ENCODE measurements at regions not wholly inside any gene's neighbourhood (a gene's known extent, or its start where the extent isn't known, plus 50 kb on each side); places are given as distances from the start of the nearest gene placed in this dataset.

- FAIRE-seq = no peak
- Histone ChIP-seq H3K36me3 (ENCODE audit: control insufficient read depth in 2 of 2, extremely low read depth in 1 of 2, insufficient read depth in 2 of 2, low read length in 2 of 2) (no peaks in the 10 kb centered on the region), H3K4me2 (ENCODE audit: insufficient read depth, low read length) (no peak overlapping the region), H3K4me1 (ENCODE audit: control insufficient read depth, extremely low read depth, insufficient read depth, low read length) (no peaks in the 10 kb centered on the region), H4K20me1 (replicated peaks; ENCODE audit: control insufficient read depth, extremely low read depth, insufficient read depth, low read length) (no peaks in the 10 kb centered on the region), H3K9me1 (replicated peaks; ENCODE audit: control insufficient read depth, extremely low read depth, insufficient read depth, low read length) (no peaks in the 10 kb centered on the region), H3K27me3 (ENCODE audit: control insufficient read depth in 2 of 2, insufficient read depth in 2 of 2, low read length in 2 of 2) (no peaks in the 10 kb centered on the region), H3K9ac (replicated peaks; ENCODE audit: extremely low read depth, insufficient read depth, low read length) (no peak overlapping the region), H3K27ac (ENCODE audit: insufficient read depth, low read depth, low read length) (no peak overlapping the region), H2AFZ (ENCODE audit: low read depth, low read length) (no peak overlapping the region), H3K79me2 (ENCODE audit: control insufficient read depth, insufficient read depth, low read length) (no peaks in the 10 kb centered on the region), H3K9me3 (replicated peaks; ENCODE audit: control insufficient read depth, insufficient read depth, low read length) (peaks cover 2% of the 10 kb centered on the region), H3K4me3 (replicated peaks in 1 of 3; ENCODE audit: insufficient read depth in 1 of 3, low read depth in 1 of 3, low read length in 3 of 3) (no peak overlapping the region)
- POLR2A ChIA-PET = no interaction called here
- no TSS peak for BruUV-seq (replicated peaks)
- TF ChIP-seq POLR2AphosphoS5 (IDR thresholded peaks at IDR 0.05; ENCODE audit: insufficient read depth, low read depth, low read length) = no peak
- TF ChIP-seq GATA2 (IDR thresholded peaks at IDR 0.05; ENCODE audit: insufficient read depth, insufficient read length, low read depth, low read length) = no peak
- TF ChIP-seq EZH2 (IDR thresholded peaks at IDR 0.05; ENCODE audit: borderline replicate concordance, low read depth, low read length, severe bottlenecking) = no peak
- no peak for TF ChIP-seq FOS (IDR thresholded peaks at IDR 0.05; ENCODE audit: borderline replicate concordance, insufficient read depth, low read length)
- intact Hi-C loops (cut with micrococcal nuclease) (no loop called here), dilution Hi-C loops (cut with MboI; ENCODE audit: extremely low pct_ligation_motif_present, low sequenced_read_pairs) (no loop called here)
- no peak for DNase-seq (ENCODE audit: low read depth, low spot score)
- CTCF ChIA-PET = no interaction called here
Measured at GRCh38 chr17:72236980-72237633, 116.3 kb downstream of the SOX9 start.

DNA sequence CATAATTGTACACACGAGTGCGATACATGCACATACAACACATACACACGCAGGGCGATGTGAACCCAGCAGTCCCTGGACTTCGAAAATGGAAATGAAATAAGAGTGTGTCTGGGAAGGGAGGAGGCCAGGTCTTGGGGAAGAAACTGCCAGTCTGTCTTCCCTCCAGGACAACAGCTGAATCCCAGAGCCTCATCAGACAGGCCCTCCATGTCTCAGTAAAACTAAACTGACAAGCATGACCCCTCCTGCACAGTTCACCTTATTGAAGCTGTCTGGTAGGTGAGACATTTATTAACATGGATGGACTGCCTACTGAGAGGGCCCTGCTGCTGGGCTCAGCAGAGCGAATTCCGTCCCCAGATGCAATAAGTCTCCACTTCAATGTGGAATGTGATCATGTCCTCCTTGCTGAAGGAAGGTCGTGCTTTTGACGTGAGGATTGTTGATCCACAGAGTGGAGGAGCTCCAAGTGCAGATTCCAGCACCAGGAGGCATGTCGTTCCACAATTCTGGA, 117.4 kb downstream of the SOX9 start:
- dilution Hi-C loops (cut with MboI; ENCODE audit: extremely low pct_ligation_motif_present, low sequenced_read_pairs) = no loop called here
- DNase-seq (ENCODE audit: low read depth, low spot score) (no peak), FAIRE-seq (no peak)
- CTCF ChIA-PET = no interaction called here
- Histone ChIP-seq H3K27me3 (ENCODE audit: control insufficient read depth in 2 of 2, insufficient read depth in 2 of 2, low read length in 2 of 2) (no peaks in the 10 kb centered on the region), H3K4me1 (ENCODE audit: control insufficient read depth, extremely low read depth, insufficient read depth, low read length) (no peaks in the 10 kb centered on the region), H2AFZ (ENCODE audit: low read depth, low read length) (no peak overlapping the region), H3K9me3 (replicated peaks; ENCODE audit: control insufficient read depth, insufficient read depth, low read length) (peaks cover 1% of the 10 kb centered on the region), H3K4me2 (ENCODE audit: insufficient read depth, low read length) (no peak overlapping the region), H4K20me1 (replicated peaks; ENCODE audit: control insufficient read depth, extremely low read depth, insufficient read depth, low read length) (no peaks in the 10 kb centered on the region), H3K9me1 (replicated peaks; ENCODE audit: control insufficient read depth, extremely low read depth, insufficient read depth, low read length) (no peaks in the 10 kb centered on the region), H3K36me3 (ENCODE audit: control insufficient read depth in 2 of 2, extremely low read depth in 1 of 2, insufficient read depth in 2 of 2, low read length in 2 of 2) (no peaks in the 10 kb centered on the region), H3K27ac (ENCODE audit: insufficient read depth, low read depth, low read length) (no peak overlapping the region), H3K9ac (replicated peaks; ENCODE audit: extremely low read depth, insufficient read depth, low read length) (no peak overlapping the region), H3K79me2 (ENCODE audit: control insufficient read depth, insufficient read depth, low read length) (no peaks in the 10 kb centered on the region), H3K4me3 (replicated peaks in 1 of 3; ENCODE audit: insufficient read depth in 1 of 3, low read depth in 1 of 3, low read length in 3 of 3) (no peak overlapping the region)
- BruUV-seq (replicated peaks) = no TSS peak
- POLR2A ChIA-PET = no interaction called here
- TF ChIP-seq POLR2A (IDR thresholded peaks at IDR 0.05; ENCODE audit: low read depth, low read length) (no peak), POLR2AphosphoS5 (IDR thresholded peaks at IDR 0.05; ENCODE audit: insufficient read depth, low read depth, low read length) (no peak), MYC (IDR thresholded peaks at IDR 0.05; ENCODE audit: low read depth, low read length) (no peak), JUN (IDR thresholded peaks at IDR 0.05; ENCODE audit: borderline replicate concordance, insufficient read depth, insufficient read length, low read depth) (no peak), MAX (IDR thresholded peaks at IDR 0.05; ENCODE audit: insufficient read depth, insufficient read length) (no peak), FOS (IDR thresholded peaks at IDR 0.05; ENCODE audit: borderline replicate concordance, insufficient read depth, low read length) (no peak), EZH2 (IDR thresholded peaks at IDR 0.05; ENCODE audit: borderline replicate concordance, low read depth, low read length, severe bottlenecking) (no peak), GATA2 (IDR thresholded peaks at IDR 0.05; ENCODE audit: insufficient read depth, insufficient read length, low read depth, low read length) (no peak)
- TF ChIP-seq, protein P1, sequence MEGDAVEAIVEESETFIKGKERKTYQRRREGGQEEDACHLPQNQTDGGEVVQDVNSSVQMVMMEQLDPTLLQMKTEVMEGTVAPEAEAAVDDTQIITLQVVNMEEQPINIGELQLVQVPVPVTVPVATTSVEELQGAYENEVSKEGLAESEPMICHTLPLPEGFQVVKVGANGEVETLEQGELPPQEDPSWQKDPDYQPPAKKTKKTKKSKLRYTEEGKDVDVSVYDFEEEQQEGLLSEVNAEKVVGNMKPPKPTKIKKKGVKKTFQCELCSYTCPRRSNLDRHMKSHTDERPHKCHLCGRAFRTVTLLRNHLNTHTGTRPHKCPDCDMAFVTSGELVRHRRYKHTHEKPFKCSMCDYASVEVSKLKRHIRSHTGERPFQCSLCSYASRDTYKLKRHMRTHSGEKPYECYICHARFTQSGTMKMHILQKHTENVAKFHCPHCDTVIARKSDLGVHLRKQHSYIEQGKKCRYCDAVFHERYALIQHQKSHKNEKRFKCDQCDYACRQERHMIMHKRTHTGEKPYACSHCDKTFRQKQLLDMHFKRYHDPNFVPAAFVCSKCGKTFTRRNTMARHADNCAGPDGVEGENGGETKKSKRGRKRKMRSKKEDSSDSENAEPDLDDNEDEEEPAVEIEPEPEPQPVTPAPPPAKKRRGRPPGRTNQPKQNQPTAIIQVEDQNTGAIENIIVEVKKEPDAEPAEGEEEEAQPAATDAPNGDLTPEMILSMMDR (IDR thresholded peaks at IDR 0.05; ENCODE audit: extremely low read depth in 1 of 2, insufficient read depth in 1 of 2, low read depth in 1 of 2, low read length in 2 of 2) = no peak
- intact Hi-C loops (cut with micrococcal nuclease) = no loop called here
